Heart left ventricle (tissue), 16 donors: ENCODE measurements at regions not wholly inside any gene's neighbourhood (a gene's known extent, or its start where the extent isn't known, plus 50 kb on each side); places are given as distances from the start of the nearest gene placed in this dataset.
A peak's percentile ranks its signal among the peaks of the same experiment; 100 is the strongest.

ENCODE experiments used
- ATAC-seq, 4 donors: fragments of 200-7000 bp; cut with Tn5 transposase; one replicate each; pipeline ENCODE4 v1.9.1; 2020 to 2022; ENCODE audit warnings: moderate library complexity in 4 of 4, mild to moderate bottlenecking in 3 of 4, moderate number of reproducible peaks in 1 of 4
- DNase-seq, 5 donors: peaks; one replicate each; pipeline ENCODE4 v3.0.0-alpha.2; 2020
- H3K27ac ChIP-seq, 12 donors: fragments of 200-600 bp; sonication (generic) in 4 of 12; one replicate each; pipeline versions ENCODE4 v1.5.0 to v1.8.0; 2016 to 2022; ENCODE audit warnings: mild to moderate bottlenecking in 2 of 12
- H3K27me3 ChIP-seq, 9 donors: fragments of 200-600 bp; sonication (generic) in 2 of 9; one replicate each; pipeline versions ENCODE4 v1.5.1 to v1.8.0; 2016 to 2022; ENCODE audit warnings: mild to moderate bottlenecking in 3 of 9
- H3K36me3 ChIP-seq, 9 donors: fragments of 200-600 bp; sonication (generic) in 2 of 9; one replicate each; pipeline versions ENCODE4 v1.5.0 to v1.8.0; 2018 to 2022; ENCODE audit warnings: mild to moderate bottlenecking in 2 of 9
- H3K4me1 ChIP-seq, 12 donors: fragments of 200-600 bp; sonication (generic) in 4 of 12; one replicate each; pipeline versions ENCODE4 v1.5.0 to v1.8.0; 2016 to 2022; ENCODE audit warnings: mild to moderate bottlenecking in 3 of 12
- H3K4me3 ChIP-seq, 12 donors: fragments of 200-600 bp; sonication (generic) in 4 of 12; one replicate each; pipeline versions ENCODE4 v1.5.0 to v1.8.0; 2017 to 2022; ENCODE audit warnings: mild to moderate bottlenecking in 9 of 12, moderate library complexity in 4 of 12
- H3K9me3 ChIP-seq, 12 donors: fragments of 200-600 bp; sonication (generic) in 4 of 12; one replicate each; pipeline versions ENCODE4 v1.5.0 to v1.8.0; 2016 to 2022; ENCODE audit warnings: mild to moderate bottlenecking in 1 of 12
- POLR2A ChIP-seq, 2 donors: fragments of 450-650 bp; IDR thresholded peaks; one replicate each; pipeline ENCODE4 v1.6.1; 2017; ENCODE audit warnings: antibody characterized with exemption in 2 of 2, mild to moderate bottlenecking in 2 of 2, moderate library complexity in 2 of 2
- WGBS, 4 donors: extraction: QIAGEN DNeasy Blood & Tissue Kit in 2 of 4; methylation state at CpG; one replicate each; pipeline versions ENCODE4 v1.1.5 to v1.1.7; 2013 to 2018; 5-methylcytosine and 5-hydroxymethylcytosine counted together
- intact Hi-C, 10 donors: fragments of 100-400 bp; cut with DNase I; formaldehyde crosslinking; loops; one replicate each; pipeline versions ENCODE4 v1.11.1 to v1.14.2; 2022
- TF ChIP-seq, protein P1 (sequence below), 12 donors: fragments of 200-600 bp; sonication (generic) in 4 of 12; IDR thresholded peaks; one replicate each; pipeline versions ENCODE4 v1.5.0 to v1.8.0; 2018 to 2022; ENCODE audit warnings: antibody characterized with exemption in 12 of 12, mild to moderate bottlenecking in 5 of 12
- donor health status: ischemic (EF 13 %, LVEDD 7.1; RV severe dilation, severe dysfunction).
- donor health status: healthy with polysubstance abuse.
- donor health status: DM: no; HTN: yes; CAD: no.
- donor health status: DM: no; HTN: no; CAD: no.
- donor health status: ischemic (EF 25% LVEDD 6.9; RV normal size, moderate dysfunction).
- donor health status: ischemic (EF 25% LVEDD 5.7; RV mildly dilated, moderate dysfunction).
- donor health status: healthy.
- donor health status: DM: yes; HTN: yes; CAD: no.
- donor health status: ischemic (EF 35%, LVEDD 5.7; RV mildly dilated, moderate dysfunction).
- donor health status: nonischemic (EF 11% LVEDD 7.7; RV severe dilation, severe dysfunction).
- donor health status: DM: yes; HTN: yes; CAD: no.
- donor health status: PGD.
- donor health status: ischemic (EF 29% LVEDD 5.4; RV normal size, mild dysfunction).
- donor health status: nonischemic (EF 23%, LVEDD 6.1; RV moderate dilation, normal function).

DNA sequence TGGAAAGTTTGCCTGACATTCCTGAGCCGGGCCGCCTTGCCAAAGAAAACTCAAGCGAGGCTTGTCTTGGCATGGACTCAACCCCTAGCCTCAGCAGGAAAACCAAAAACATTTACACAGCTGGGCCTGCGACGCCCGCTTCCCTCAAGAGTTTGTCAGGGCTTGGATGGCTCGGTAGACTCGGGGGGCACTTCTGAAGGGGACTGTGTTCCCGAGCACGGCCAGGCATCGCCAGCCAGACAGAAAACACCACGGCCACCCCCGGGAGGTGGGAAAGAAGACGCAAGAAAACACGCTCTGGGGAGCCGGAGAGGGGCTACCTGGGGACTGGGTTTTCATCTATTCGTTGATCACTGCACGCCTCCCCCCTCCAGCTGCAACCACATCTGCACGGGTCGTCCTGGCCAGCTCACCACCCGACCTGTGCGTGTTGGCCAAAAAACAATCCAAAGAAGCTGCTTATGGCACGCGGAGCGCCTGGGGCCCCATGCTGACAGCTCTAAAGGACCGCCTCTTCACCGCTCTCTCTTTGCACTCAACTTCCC lies 380.7 kb downstream of the MN1 start:
- intact Hi-C loops: no loop called here
- 15 to 39% (median 22%) methylated on average over 17 to 27 of the region's 27 CpGs for WGBS, 4 donors
- Histone ChIP-seq H3K4me1 (peaks cover 0 to 25% (median 17%) of the 10 kb centered on the region in 12 donors), H3K27ac (peak overlapping the region in 11 of 12 donors; percentile 9 to 89 (median 62)), H3K4me3 (peak overlapping the region in 3 of 12 donors; percentile 6 to 12 (median 8)), H3K9me3 (peaks cover 0 to 4% (median 0%) of the 10 kb centered on the region in 12 donors), H3K36me3 (no peaks in the 10 kb centered on the region), H3K27me3 (peaks cover 0 to 11% (median 0%) of the 10 kb centered on the region in 9 donors)
- TF ChIP-seq, protein P1, sequence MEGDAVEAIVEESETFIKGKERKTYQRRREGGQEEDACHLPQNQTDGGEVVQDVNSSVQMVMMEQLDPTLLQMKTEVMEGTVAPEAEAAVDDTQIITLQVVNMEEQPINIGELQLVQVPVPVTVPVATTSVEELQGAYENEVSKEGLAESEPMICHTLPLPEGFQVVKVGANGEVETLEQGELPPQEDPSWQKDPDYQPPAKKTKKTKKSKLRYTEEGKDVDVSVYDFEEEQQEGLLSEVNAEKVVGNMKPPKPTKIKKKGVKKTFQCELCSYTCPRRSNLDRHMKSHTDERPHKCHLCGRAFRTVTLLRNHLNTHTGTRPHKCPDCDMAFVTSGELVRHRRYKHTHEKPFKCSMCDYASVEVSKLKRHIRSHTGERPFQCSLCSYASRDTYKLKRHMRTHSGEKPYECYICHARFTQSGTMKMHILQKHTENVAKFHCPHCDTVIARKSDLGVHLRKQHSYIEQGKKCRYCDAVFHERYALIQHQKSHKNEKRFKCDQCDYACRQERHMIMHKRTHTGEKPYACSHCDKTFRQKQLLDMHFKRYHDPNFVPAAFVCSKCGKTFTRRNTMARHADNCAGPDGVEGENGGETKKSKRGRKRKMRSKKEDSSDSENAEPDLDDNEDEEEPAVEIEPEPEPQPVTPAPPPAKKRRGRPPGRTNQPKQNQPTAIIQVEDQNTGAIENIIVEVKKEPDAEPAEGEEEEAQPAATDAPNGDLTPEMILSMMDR (IDR thresholded peaks at IDR 0.05): no peak
- TF ChIP-seq POLR2A (IDR thresholded peaks at IDR 0.05): no peak
- DNase-seq: peak; percentile 83 to 91 (median 86)
- ATAC-seq: peak; percentile 79 to 90 (median 84)

DNA sequence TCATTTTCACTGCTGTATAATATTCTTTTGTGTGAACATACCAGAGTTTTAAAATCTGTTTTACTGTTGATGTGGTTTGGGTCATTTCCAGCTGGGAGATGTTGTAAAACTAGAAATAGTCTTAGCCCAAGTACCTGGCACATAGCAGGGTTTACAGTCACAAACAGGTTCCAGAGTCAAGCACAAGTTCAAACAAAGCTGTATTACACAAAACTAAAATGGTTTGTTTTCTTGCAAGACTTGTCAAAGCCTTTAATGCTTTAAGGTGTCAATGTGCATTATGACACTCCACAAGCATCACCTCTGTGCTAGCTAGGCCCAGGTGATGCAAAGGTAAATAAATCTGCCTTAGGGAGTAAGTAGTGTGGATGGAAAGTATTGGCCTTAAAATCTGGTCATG lies 379.1 kb downstream of the MN1 start:
- intact Hi-C loops: no loop called here
- H3K27ac ChIP-seq: no peak overlapping the region
- peaks cover 0 to 10% (median 0%) of the 10 kb centered on the region in 12 donors for H3K9me3 ChIP-seq
- H3K36me3 ChIP-seq: no peaks in the 10 kb centered on the region
- H3K4me1 ChIP-seq: peaks cover 0 to 25% (median 16%) of the 10 kb centered on the region in 12 donors
- DNase-seq (no peak), ATAC-seq (no peak)
- no peak overlapping the region for H3K4me3 ChIP-seq
- H3K27me3 ChIP-seq: peaks cover 0 to 3% (median 0%) of the 10 kb centered on the region in 9 donors
- TF ChIP-seq, protein P1 (IDR thresholded peaks at IDR 0.05): no peak
- no peak for TF ChIP-seq POLR2A (IDR thresholded peaks at IDR 0.05)

DNA sequence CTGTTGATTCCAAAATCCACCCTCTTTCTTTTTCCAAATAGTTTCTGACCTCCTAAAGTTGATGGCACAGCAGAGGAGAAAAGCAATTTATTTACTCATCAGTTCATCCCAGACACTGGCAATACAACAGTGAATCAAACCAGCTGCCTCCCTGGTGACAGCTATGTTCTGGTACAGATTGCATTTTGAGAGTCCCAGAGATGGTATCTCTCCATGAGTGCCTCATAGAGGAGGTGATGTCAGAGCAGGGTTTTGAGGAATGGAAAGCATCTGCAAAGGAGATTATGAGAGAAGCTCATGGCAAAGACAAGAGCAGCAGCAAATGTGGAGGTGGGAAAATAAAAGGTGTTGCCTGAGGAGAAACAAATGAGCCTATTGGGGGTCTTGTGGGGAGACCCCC lies 377.2 kb downstream of the MN1 start:
- peaks cover 0 to 23% (median 16%) of the 10 kb centered on the region in 12 donors for H3K4me1 ChIP-seq
- intact Hi-C loops: no loop called here
- H3K4me3 ChIP-seq: no peak overlapping the region
- no peaks in the 10 kb centered on the region for H3K36me3 ChIP-seq
- DNase-seq (no peak), ATAC-seq (no peak)
- peaks cover 0 to 14% (median 0%) of the 10 kb centered on the region in 12 donors for H3K9me3 ChIP-seq
- TF ChIP-seq, protein P1 (IDR thresholded peaks at IDR 0.05): no peak
- no peak for TF ChIP-seq POLR2A (IDR thresholded peaks at IDR 0.05)
- H3K27ac ChIP-seq: no peak overlapping the region
- peaks cover 0 to 1% (median 0%) of the 10 kb centered on the region in 9 donors for H3K27me3 ChIP-seq

DNA sequence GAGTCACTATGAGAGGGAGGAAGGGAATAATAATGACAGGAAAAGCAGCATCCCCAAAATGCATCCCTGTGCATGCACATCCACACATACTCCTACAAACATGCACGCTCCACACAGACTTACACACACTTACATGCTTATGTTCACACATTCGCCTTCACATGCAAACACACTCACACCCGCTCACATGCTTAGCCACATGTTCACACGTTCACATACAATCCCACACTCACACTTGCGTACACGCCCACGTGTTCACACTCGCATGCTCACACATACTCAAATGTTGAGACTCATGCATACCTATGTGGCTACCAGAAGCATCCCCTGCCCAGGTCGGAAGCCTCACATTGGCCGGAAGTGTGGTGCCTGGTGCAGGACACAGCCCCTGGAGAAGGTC lies 372.1 kb downstream of the MN1 start:
- Histone ChIP-seq H3K9me3 (peaks cover 0 to 28% (median 9%) of the 10 kb centered on the region in 12 donors), H3K36me3 (no peaks in the 10 kb centered on the region), H3K27ac (no peak overlapping the region), H3K4me1 (peaks cover 0 to 5% (median 0%) of the 10 kb centered on the region in 12 donors), H3K27me3 (peaks cover 0 to 10% (median 0%) of the 10 kb centered on the region in 9 donors), H3K4me3 (no peak overlapping the region)
- intact Hi-C loops: no loop called here
- WGBS, 4 donors: 86 to 90% (median 88%) methylated on average over 9 to 10 of the region's 10 CpGs
- ATAC-seq: no peak
- no peak for DNase-seq
- TF ChIP-seq POLR2A (IDR thresholded peaks at IDR 0.05): no peak

DNA sequence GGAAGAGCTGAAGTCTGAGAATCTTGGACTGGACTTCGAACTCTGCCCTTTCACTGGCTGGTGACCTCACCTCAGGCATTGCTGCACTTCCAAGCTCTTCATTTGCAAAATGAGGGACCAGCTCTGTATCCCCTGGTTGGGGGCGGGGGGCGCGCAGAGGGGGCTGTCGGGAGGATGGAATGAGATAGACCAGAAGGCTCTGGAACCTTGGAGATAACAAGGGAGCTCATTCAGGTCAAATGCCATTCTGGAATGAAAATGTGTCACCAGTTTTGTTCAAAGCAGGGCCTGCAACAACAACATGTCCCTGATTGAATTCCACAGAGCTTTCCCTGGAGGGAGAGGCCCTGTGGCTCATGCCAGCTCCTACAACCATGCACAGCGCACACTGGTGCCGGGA lies 370.5 kb downstream of the MN1 start:
- Histone ChIP-seq H3K27ac (no peak overlapping the region), H3K9me3 (peaks cover 0 to 24% (median 9%) of the 10 kb centered on the region in 12 donors), H3K4me1 (peaks cover 0 to 18% (median 0%) of the 10 kb centered on the region in 12 donors), H3K27me3 (peaks cover 0 to 11% (median 0%) of the 10 kb centered on the region in 9 donors), H3K36me3 (no peaks in the 10 kb centered on the region), H3K4me3 (no peak overlapping the region)
- ATAC-seq (no peak), DNase-seq (no peak)
- WGBS, 4 donors: 46 to 69% (median 63%) methylated on average over 7 of the region's 7 CpGs
- TF ChIP-seq, protein P1 (IDR thresholded peaks at IDR 0.05): no peak
- TF ChIP-seq POLR2A (IDR thresholded peaks at IDR 0.05): no peak
- intact Hi-C loops: loop anchor here in 1 of 10 donors (10.0 kb wide), 1 partner anchor 84 kb away; no protein-coding TSS in a partner anchor
